HUES6 (cell line): ENCODE measurements at regions not wholly inside any gene's neighbourhood (a gene's known extent, or its start where the extent isn't known, plus 50 kb on each side); places are given as distances from the start of the nearest gene placed in this dataset.
"Not testable (repeated sequence)": the region's sequence is repeated elsewhere in the genome, so short reads cannot be mapped to it uniquely, and the experiment has no call there.

ENCODE experiments used
- H3K27ac ChIP-seq: 2 replicates; pipeline ENCODE4 v1.7.0; 2013; ENCODE audit warnings: low read depth, mild to moderate bottlenecking, low read length, inconsistent platforms
- H3K27me3 ChIP-seq: 2 replicates; pipeline ENCODE4 v1.6.1; 2013; ENCODE audit warnings: low read length; ENCODE audit not compliant: control insufficient read depth, insufficient read depth
- H3K36me3 ChIP-seq: 2 replicates; pipeline ENCODE4 v1.6.1; 2013; ENCODE audit warnings: low read length; ENCODE audit not compliant: control insufficient read depth, insufficient read depth
- H3K4me1 ChIP-seq: 2 replicates; pipeline ENCODE4 v1.6.1; 2013; ENCODE audit warnings: low read length; ENCODE audit not compliant: control insufficient read depth, insufficient read depth
- H3K4me3 ChIP-seq: 2 replicates; pipeline ENCODE4 v1.5.1; 2013; ENCODE audit warnings: low read depth, low read length
- H3K9ac ChIP-seq: one replicate; pipeline ENCODE4 v1.6.1; 2013; ENCODE audit warnings: mild to moderate bottlenecking, low read length
- H3K9me3 ChIP-seq: 2 replicates; pipeline ENCODE4 v1.6.1; 2013; ENCODE audit warnings: low read depth, low read length; ENCODE audit not compliant: control insufficient read depth, insufficient read depth

DNA sequence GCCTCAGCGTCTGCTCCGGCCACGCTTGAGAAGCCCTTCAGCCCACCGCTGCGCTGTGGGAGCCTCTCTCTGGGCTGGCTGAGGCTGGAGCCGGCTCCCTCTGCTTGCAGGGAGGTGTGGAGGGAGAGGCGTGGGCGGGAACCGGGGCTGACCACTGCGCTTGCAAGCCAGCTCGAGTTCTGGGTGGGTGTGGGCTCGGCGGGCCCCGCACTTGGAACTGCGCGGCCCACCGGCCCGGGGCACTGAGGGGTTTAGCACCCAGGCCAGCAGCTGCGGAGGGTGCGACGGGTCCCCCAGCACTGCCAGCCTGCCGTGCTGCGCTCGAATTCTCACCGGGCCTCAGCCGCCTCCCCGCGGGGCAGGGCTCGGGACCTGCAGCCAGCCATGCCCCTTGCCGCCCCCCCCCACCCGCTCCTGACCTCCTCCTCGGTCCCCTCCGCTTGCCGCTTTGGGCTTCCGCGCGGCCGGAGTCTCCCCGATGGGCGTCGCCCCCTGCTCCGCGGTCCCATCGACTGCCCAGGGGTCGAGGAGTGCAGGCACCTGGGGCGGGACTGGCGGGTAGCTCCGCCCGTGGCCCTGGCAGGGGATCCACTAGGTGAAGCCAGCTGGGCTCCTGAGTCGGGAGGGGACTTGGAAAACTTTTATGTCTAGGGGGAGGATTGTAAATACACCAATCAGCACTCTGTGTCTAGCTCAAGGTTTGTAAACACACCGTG lies 106.7 kb downstream of the RAP2B start:
- H3K9me3 ChIP-seq = peaks cover 18% of the 10 kb centered on the region
- no peaks in the 10 kb centered on the region for H3K4me1 ChIP-seq
- no peak overlapping the region for H3K27ac ChIP-seq
- no peak overlapping the region for H3K9ac ChIP-seq
- H3K36me3 ChIP-seq = no peaks in the 10 kb centered on the region
- H3K27me3 ChIP-seq = no peaks in the 10 kb centered on the region
- no peak overlapping the region for H3K4me3 ChIP-seq

DNA sequence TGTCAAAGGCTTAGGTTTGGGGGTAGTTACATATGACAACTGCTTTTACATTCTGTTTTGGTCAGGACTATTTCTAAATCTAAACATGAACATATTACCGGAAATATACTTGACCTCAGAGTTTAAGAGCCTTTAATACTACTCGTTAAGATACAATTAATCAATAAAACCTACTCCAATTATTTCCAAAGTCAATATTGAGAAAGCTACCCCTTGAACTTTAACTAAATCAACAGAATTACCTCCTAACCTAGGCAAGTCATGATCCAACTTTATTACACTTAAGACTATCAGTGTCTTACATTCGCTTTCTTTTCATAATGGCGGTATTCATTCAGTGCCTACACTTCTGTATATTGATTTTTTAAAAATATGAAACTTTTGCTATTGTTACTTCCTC lies 107.7 kb downstream of the RAP2B start:
- peaks cover 18% of the 10 kb centered on the region for H3K9me3 ChIP-seq
- H3K27ac ChIP-seq = no peak overlapping the region
- no peaks in the 10 kb centered on the region for H3K27me3 ChIP-seq
- no peak overlapping the region for H3K9ac ChIP-seq
- H3K4me1 ChIP-seq = no peaks in the 10 kb centered on the region
- H3K4me3 ChIP-seq = no peak overlapping the region
- H3K36me3 ChIP-seq = no peaks in the 10 kb centered on the region

DNA sequence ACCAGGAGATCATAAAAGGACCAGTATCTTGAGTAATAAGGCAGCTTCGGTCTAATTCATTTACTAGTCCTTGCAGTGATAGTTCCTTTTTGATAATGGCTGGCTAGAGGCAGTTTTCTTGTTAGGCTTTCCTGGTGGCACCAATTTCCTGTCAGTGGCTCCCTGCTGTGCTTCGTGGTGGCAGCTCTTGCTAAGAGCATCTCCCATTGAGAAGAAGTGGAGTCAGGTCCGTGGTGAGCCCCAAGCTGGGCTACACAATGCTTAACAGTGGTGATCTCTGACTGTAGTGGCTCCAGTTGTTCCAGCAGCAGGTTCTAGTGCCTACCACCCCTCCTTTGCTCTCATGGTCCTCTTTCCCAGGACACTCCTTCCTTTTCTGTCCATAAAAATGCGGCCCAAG lies 111.2 kb downstream of the RAP2B start:
- Histone ChIP-seq H3K4me3 (no peak overlapping the region), H3K4me1 (no peaks in the 10 kb centered on the region), H3K9me3 (peaks cover 4% of the 10 kb centered on the region), H3K36me3 (no peaks in the 10 kb centered on the region), H3K27me3 (no peaks in the 10 kb centered on the region), H3K27ac (no peak overlapping the region), H3K9ac (no peak overlapping the region)

- no peak overlapping the region for H3K27ac ChIP-seq
- no peaks in the 10 kb centered on the region for H3K9me3 ChIP-seq
- H3K9ac ChIP-seq = no peak overlapping the region
- no peaks in the 10 kb centered on the region for H3K4me1 ChIP-seq
- no peaks in the 10 kb centered on the region for H3K27me3 ChIP-seq
- no peaks in the 10 kb centered on the region for H3K36me3 ChIP-seq
- no peak overlapping the region for H3K4me3 ChIP-seq
Observed at GRCh38 chr3:153273767-153274435, 111.9 kb downstream of the RAP2B start.

DNA sequence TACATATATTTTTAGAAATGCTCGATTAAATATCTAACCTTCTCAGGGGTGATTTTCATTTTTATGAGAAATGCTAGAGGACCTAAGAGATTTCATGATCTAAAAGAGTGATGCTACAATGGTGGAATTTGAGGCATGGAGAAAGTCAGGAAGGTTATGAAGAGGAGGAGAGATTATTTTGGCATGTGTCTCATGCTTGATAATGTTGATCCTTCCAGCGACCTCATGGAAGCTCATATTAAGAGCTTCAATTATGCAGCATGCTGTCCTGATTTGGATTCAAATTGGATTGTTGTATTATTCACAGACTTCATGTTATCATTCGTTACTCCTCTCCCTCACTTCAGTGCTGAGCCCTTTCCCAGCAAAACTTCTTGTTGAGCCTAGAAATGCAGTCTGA lies 112.5 kb downstream of the RAP2B start:
- no peak overlapping the region for H3K9ac ChIP-seq
- H3K27ac ChIP-seq = no peak overlapping the region
- H3K4me3 ChIP-seq = no peak overlapping the region

DNA sequence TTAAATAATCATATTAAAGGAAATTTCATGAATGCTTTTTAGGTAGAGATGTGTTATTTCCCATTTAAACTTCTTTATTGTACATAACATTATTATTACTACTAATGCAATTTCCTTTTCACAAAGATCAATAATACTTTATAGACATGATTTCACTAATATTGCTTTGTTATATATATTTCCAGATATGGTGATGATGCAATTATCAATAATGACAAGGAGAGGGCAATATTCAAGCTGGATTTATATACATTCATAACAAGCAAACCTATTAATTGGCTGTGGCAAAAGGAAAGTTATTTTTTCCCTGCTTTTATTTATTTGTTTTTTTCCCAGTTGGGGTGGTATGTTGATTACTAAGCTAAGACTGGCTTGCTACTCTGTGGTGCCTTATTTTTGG lies 113.5 kb downstream of the RAP2B start:
- H3K4me3 ChIP-seq = no peak overlapping the region
- no peaks in the 10 kb centered on the region for H3K4me1 ChIP-seq
- no peaks in the 10 kb centered on the region for H3K36me3 ChIP-seq
- H3K9me3 ChIP-seq = no peaks in the 10 kb centered on the region
- H3K9ac ChIP-seq = no peak overlapping the region
- no peak overlapping the region for H3K27ac ChIP-seq
- no peaks in the 10 kb centered on the region for H3K27me3 ChIP-seq

More for the DNA sequence above, 112.5 kb downstream of the RAP2B start:
- Histone ChIP-seq H3K4me1 (no peaks in the 10 kb centered on the region), H3K27me3 (no peaks in the 10 kb centered on the region), H3K9me3 (no peaks in the 10 kb centered on the region), H3K36me3 (no peaks in the 10 kb centered on the region)

DNA sequence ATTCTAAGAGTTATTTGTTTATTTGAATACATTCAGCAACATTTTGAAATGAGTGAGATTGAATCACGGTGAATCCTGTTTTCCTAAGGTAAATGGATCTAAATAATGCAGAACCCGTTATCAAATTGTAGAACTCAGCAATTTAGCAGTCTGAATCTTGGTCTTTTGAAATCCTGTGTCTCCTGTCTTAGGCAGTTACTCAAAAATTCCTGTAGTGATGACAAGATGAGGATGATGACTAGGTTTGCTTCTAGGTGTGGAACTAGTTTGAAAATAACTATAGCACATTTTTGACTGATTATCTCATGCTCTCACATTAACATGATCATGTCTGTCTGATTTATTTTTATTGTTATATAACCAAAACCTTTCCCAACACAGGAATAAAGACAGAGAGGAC lies 115.0 kb downstream of the RAP2B start:
- no peak overlapping the region for H3K4me3 ChIP-seq
- H3K36me3 ChIP-seq = no peaks in the 10 kb centered on the region
- no peaks in the 10 kb centered on the region for H3K4me1 ChIP-seq
- H3K9ac ChIP-seq = no peak overlapping the region
- no peaks in the 10 kb centered on the region for H3K27me3 ChIP-seq
- no peaks in the 10 kb centered on the region for H3K9me3 ChIP-seq
- H3K27ac ChIP-seq = no peak overlapping the region

GRCh38 chr3:153281236-153281997 lies 119.4 kb downstream of the RAP2B start:
- not testable (repeated sequence) for H3K4me1 ChIP-seq, H3K9ac ChIP-seq, H3K4me3 ChIP-seq, H3K9me3 ChIP-seq, H3K27me3 ChIP-seq, H3K27ac ChIP-seq, H3K36me3 ChIP-seq

DNA sequence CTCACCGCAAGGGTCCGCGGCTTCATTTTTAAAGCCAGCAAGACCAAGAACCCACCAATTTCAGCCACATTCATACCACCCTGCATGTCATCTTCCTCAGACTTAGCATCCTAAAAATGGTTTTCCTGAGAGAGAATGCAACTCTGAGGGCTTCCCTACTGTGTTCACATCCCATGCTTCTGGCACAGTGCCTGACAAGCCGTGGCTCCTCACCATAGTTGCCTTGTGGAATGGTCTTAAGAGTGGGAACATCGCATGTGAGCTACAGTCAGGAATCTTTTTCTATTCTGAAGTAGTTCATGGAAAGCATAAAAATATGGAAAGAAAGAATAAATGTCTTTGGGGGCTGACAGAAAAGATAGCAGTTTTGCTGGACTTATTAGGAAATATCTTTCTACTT lies 120.3 kb downstream of the RAP2B start:
- Histone ChIP-seq H3K36me3 (no peaks in the 10 kb centered on the region), H3K9ac (no peak overlapping the region), H3K4me3 (no peak overlapping the region), H3K27me3 (no peaks in the 10 kb centered on the region), H3K9me3 (no peaks in the 10 kb centered on the region), H3K4me1 (peaks cover 4% of the 10 kb centered on the region; the same call in 1 of the 2 replicates), H3K27ac (no peak overlapping the region)

- Histone ChIP-seq H3K36me3 (no peaks in the 10 kb centered on the region), H3K4me3 (no peak overlapping the region), H3K27ac (no peak overlapping the region), H3K9ac (no peak overlapping the region), H3K27me3 (no peaks in the 10 kb centered on the region), H3K9me3 (no peaks in the 10 kb centered on the region), H3K4me1 (peaks cover 9% of the 10 kb centered on the region; the same call in 1 of the 2 replicates)
Observed at GRCh38 chr3:153284282-153284938, 122.4 kb downstream of the RAP2B start.
